Loucy (cell line): ENCODE measurements at regions not wholly inside any gene's neighbourhood (a gene's known extent, or its start where the extent isn't known, plus 50 kb on each side); places are given as distances from the start of the nearest gene placed in this dataset.

Experiments
- H2AFZ ChIP-seq: fragments of 200-600 bp; sonication (generic); 2 replicates; pipeline ENCODE4 v1.6.0; 2016; ENCODE audit warnings: antibody characterized with exemption, mild to moderate bottlenecking, low read length, moderate library complexity
- H3F3A ChIP-seq: fragments of 200-600 bp; 2 replicates; pipeline ENCODE4 v1.6.0; 2016; ENCODE audit warnings: antibody characterized with exemption, low read depth, mild to moderate bottlenecking
- H3K27me3 ChIP-seq: fragments of 200-600 bp; sonication (generic); 2 replicates; pipeline ENCODE4 v1.6.1; 2014; ENCODE audit warnings: low read length, mild to moderate bottlenecking; ENCODE audit not compliant: insufficient read depth, poor library complexity, severe bottlenecking
- H3K36me3 ChIP-seq: fragments of 200-600 bp; sonication (generic); 2 replicates; pipeline ENCODE4 v1.6.1; 2016; ENCODE audit warnings: low read length; ENCODE audit not compliant: insufficient read depth
- H3K4me1 ChIP-seq: fragments of 200-600 bp; sonication (generic); 2 replicates; pipeline ENCODE4 v1.5.1; 2014; ENCODE audit warnings: low read length, mild to moderate bottlenecking; ENCODE audit not compliant: insufficient read depth, poor library complexity, severe bottlenecking
- H3K4me2 ChIP-seq: fragments of 200-600 bp; sonication (generic); 2 replicates; pipeline ENCODE4 v1.6.0; 2014; ENCODE audit warnings: antibody characterized with exemption, low read length, low read depth, mild to moderate bottlenecking; ENCODE audit not compliant: poor library complexity, severe bottlenecking
- H3K4me3 ChIP-seq: fragments of 200-600 bp; sonication (generic); 2 replicates; pipeline ENCODE4 v1.5.1; 2014; ENCODE audit warnings: low read length, mild to moderate bottlenecking, mixed read lengths; ENCODE audit not compliant: poor library complexity, severe bottlenecking
- H3K79me2 ChIP-seq: fragments of 200-600 bp; sonication (generic); 2 replicates; pipeline ENCODE4 v1.6.1; 2014; ENCODE audit warnings: low read length; ENCODE audit not compliant: insufficient read depth
- H3K9ac ChIP-seq: fragments of 200-600 bp; sonication (generic); 2 replicates; pipeline ENCODE4 v1.6.0; 2014; ENCODE audit warnings: mild to moderate bottlenecking, low read depth, low read length, moderate library complexity; ENCODE audit not compliant: poor library complexity, severe bottlenecking
- H3K9me2 ChIP-seq: fragments of 200-600 bp; sonication (generic); replicated peaks from 2 replicates; pipeline ENCODE4 v1.6.1; 2016; ENCODE audit warnings: low read depth, low read length, mixed read lengths
- H3K9me3 ChIP-seq: fragments of 200-600 bp; sonication (generic); 2 replicates; pipeline ENCODE4 v1.6.1; 2014; ENCODE audit warnings: mild to moderate bottlenecking, antibody characterized with exemption, low read length, low read depth; ENCODE audit not compliant: insufficient read depth
- H4K20me1 ChIP-seq: fragments of 200-600 bp; sonication (generic); 2 replicates; pipeline ENCODE4 v1.6.0; 2014; ENCODE audit warnings: antibody characterized with exemption, low read length, mild to moderate bottlenecking; ENCODE audit not compliant: insufficient read depth, poor library complexity, severe bottlenecking
- CTCF ChIP-seq: fragments of 200-600 bp; sonication (generic); conservative IDR thresholded peaks from 2 replicates; pipeline ENCODE4 v1.5.1; 2014; ENCODE audit warnings: mild to moderate bottlenecking, antibody characterized with exemption, low read length
- EZH2phosphoT487 ChIP-seq: fragments of 200-600 bp; IDR thresholded peaks from 2 replicates; pipeline ENCODE4 v1.6.1; 2018; ENCODE audit warnings: antibody characterized with exemption, mild to moderate bottlenecking, moderate library complexity, borderline replicate concordance

- no peaks in the 10 kb centered on the region for H3K9me3 ChIP-seq
- TF ChIP-seq CTCF (no peak), EZH2phosphoT487 (no peak)
- no peak overlapping the region for H3K4me3 ChIP-seq
- no peak overlapping the region for H3K9ac ChIP-seq
- no peak overlapping the region for H2AFZ ChIP-seq
- no peaks in the 10 kb centered on the region for H3F3A ChIP-seq
- H3K79me2 ChIP-seq: no peaks in the 10 kb centered on the region
- H3K36me3 ChIP-seq: no peaks in the 10 kb centered on the region
- H4K20me1 ChIP-seq: no peaks in the 10 kb centered on the region
- no peaks in the 10 kb centered on the region for H3K27me3 ChIP-seq
- H3K4me1 ChIP-seq: no peaks in the 10 kb centered on the region
- no peaks in the 10 kb centered on the region for H3K9me2 ChIP-seq
- no peak overlapping the region for H3K4me2 ChIP-seq
These were observed 228.7 kb upstream of the DPH6 start for GRCh38 chr15:35774653-35775052.

GRCh38 chr15:35775471-35775870 lies 229.5 kb upstream of the DPH6 start:
- Histone ChIP-seq H3K9ac (no peak overlapping the region), H3F3A (no peaks in the 10 kb centered on the region), H3K27me3 (no peaks in the 10 kb centered on the region), H3K4me1 (no peaks in the 10 kb centered on the region), H4K20me1 (no peaks in the 10 kb centered on the region), H3K4me3 (no peak overlapping the region), H3K9me3 (no peaks in the 10 kb centered on the region), H3K9me2 (no peaks in the 10 kb centered on the region), H3K4me2 (no peak overlapping the region), H2AFZ (no peak overlapping the region), H3K79me2 (no peaks in the 10 kb centered on the region), H3K36me3 (no peaks in the 10 kb centered on the region)
- TF ChIP-seq EZH2phosphoT487 (no peak), CTCF (no peak)

- H3K9me3 ChIP-seq: no peaks in the 10 kb centered on the region
- no peaks in the 10 kb centered on the region for H3F3A ChIP-seq
- H2AFZ ChIP-seq: no peak overlapping the region
- H3K27me3 ChIP-seq: no peaks in the 10 kb centered on the region
- TF ChIP-seq CTCF: no peak
- no peaks in the 10 kb centered on the region for H3K36me3 ChIP-seq
- no peak overlapping the region for H3K4me3 ChIP-seq
- no peaks in the 10 kb centered on the region for H3K9me2 ChIP-seq
- no peak overlapping the region for H3K4me2 ChIP-seq
- H3K4me1 ChIP-seq: no peaks in the 10 kb centered on the region
- H3K79me2 ChIP-seq: no peaks in the 10 kb centered on the region
- no peaks in the 10 kb centered on the region for H4K20me1 ChIP-seq
- H3K9ac ChIP-seq: no peak overlapping the region
These were observed 231.1 kb upstream of the DPH6 start for GRCh38 chr15:35777061-35777460.
